Vagina (tissue), 2 donors: ENCODE measurements at regions not wholly inside any gene's neighbourhood (a gene's known extent, or its start where the extent isn't known, plus 50 kb on each side); places are given as distances from the start of the nearest gene placed in this dataset.

Source experiments
- POLR2A ChIP-seq, 2 donors: fragments of 450-650 bp; IDR thresholded peaks; one replicate each; pipeline ENCODE4 v1.6.1; 2017; ENCODE audit warnings: antibody characterized with exemption in 2 of 2, mild to moderate bottlenecking in 2 of 2, moderate library complexity in 2 of 2
- POLR2AphosphoS5 ChIP-seq, 2 donors: sonication (generic); formaldehyde crosslinking; IDR thresholded peaks; one replicate each; pipeline ENCODE4 v1.9.0; 2017; ENCODE audit warnings: antibody characterized with exemption in 2 of 2, mild to moderate bottlenecking in 2 of 2, low read depth in 1 of 2; ENCODE audit not compliant: insufficient read depth in 1 of 2
- TF ChIP-seq, protein P1 (sequence below), 3 experiments: fragments of 450-650 bp in 2 of 3; fragments of 200-600 bp in 1 of 3; sonication (generic) in 1 of 3; IDR thresholded peaks; one replicate each; pipeline ENCODE4 v1.5.1; 2017 to 2019; ENCODE audit warnings: antibody characterized with exemption in 3 of 3, mild to moderate bottlenecking in 2 of 3, moderate library complexity in 2 of 3

DNA sequence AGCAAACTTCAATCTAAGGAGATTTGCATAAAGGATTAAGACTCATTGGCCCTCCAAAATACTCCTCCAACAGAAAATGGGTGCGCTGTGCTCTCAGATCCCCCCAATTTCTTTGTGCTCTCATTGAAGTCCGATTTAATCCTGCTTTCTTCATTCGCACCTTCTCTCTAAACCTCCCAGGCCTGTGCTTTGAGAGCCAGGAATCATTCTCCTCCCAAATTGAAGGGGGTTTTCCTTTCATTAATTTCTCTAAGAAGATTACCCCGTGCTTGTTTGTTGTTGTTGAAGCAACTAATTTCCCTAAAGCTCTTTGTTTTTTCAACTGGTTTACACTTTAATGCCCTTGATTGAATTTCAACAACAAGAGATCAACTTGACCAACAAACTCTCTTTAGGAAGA lies 304.2 kb upstream of the IRX3 start:
- TF ChIP-seq, protein P1, sequence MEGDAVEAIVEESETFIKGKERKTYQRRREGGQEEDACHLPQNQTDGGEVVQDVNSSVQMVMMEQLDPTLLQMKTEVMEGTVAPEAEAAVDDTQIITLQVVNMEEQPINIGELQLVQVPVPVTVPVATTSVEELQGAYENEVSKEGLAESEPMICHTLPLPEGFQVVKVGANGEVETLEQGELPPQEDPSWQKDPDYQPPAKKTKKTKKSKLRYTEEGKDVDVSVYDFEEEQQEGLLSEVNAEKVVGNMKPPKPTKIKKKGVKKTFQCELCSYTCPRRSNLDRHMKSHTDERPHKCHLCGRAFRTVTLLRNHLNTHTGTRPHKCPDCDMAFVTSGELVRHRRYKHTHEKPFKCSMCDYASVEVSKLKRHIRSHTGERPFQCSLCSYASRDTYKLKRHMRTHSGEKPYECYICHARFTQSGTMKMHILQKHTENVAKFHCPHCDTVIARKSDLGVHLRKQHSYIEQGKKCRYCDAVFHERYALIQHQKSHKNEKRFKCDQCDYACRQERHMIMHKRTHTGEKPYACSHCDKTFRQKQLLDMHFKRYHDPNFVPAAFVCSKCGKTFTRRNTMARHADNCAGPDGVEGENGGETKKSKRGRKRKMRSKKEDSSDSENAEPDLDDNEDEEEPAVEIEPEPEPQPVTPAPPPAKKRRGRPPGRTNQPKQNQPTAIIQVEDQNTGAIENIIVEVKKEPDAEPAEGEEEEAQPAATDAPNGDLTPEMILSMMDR (IDR thresholded peaks at IDR 0.05) = no peak
- TF ChIP-seq POLR2AphosphoS5 (IDR thresholded peaks at IDR 0.05; ENCODE audit: insufficient read depth in 1 of 2, low read depth in 1 of 2) = no peak
- no peak for TF ChIP-seq POLR2A (IDR thresholded peaks at IDR 0.05)
